Cardiac muscle cell (in vitro differentiated cells and primary cell): ENCODE measurements at regions not wholly inside any gene's neighbourhood (a gene's known extent, or its start where the extent isn't known, plus 50 kb on each side); places are given as distances from the start of the nearest gene placed in this dataset.

Source experiments
- DNase-seq, 2 donors: peaks; one replicate each; pipeline versions ENCODE4 v3.0.0 to v3.0.0-alpha.2; 2010 to 2017; ENCODE audit warnings: low read depth in 1 of 2, low spot score in 1 of 2
- H3K27ac ChIP-seq: fragments of 200-600 bp; sonication (generic); 2 replicates; pipeline ENCODE4 v1.5.1; 2016
- H3K27me3 ChIP-seq: fragments of 200-600 bp; sonication (generic); 2 replicates; pipeline ENCODE4 v1.6.0; 2016; ENCODE audit warnings: control low read depth
- H3K36me3 ChIP-seq: fragments of 200-600 bp; sonication (generic); 2 replicates; pipeline ENCODE4 v1.5.1; 2016; ENCODE audit warnings: control low read depth
- H3K4me1 ChIP-seq: fragments of 200-600 bp; sonication (generic); 2 replicates; pipeline ENCODE4 v1.8.1; 2017; ENCODE audit warnings: low read depth, mild to moderate bottlenecking, mixed run types
- H3K4me3 ChIP-seq: fragments of 200-600 bp; sonication (generic); 2 replicates; pipeline ENCODE4 v1.5.1; 2016; ENCODE audit warnings: mild to moderate bottlenecking
- H3K9me3 ChIP-seq: fragments of 200-600 bp; sonication (generic); 2 replicates; pipeline ENCODE4 v1.5.1; 2017; ENCODE audit warnings: low read depth, mild to moderate bottlenecking, control low read depth
- CTCF ChIP-seq: IDR thresholded peaks from 2 replicates; pipeline ENCODE4 v1.5.1; 2012; ENCODE audit warnings: low read depth, mild to moderate bottlenecking, low read length

- Histone ChIP-seq H3K27ac (no peak overlapping the region), H3K36me3 (no peaks in the 10 kb centered on the region), H3K4me3 (no peak overlapping the region), H3K27me3 (no peaks in the 10 kb centered on the region), H3K4me1 (peaks cover 5% of the 10 kb centered on the region), H3K9me3 (no peaks in the 10 kb centered on the region)
- DNase-seq = no peak
- TF ChIP-seq CTCF = no peak
Measured at GRCh38 chr9:136611606-136612005, 51.1 kb upstream of the EGFL7 start.

- H3K4me1 ChIP-seq = peaks cover 9% of the 10 kb centered on the region
- H3K36me3 ChIP-seq = no peaks in the 10 kb centered on the region
- H3K9me3 ChIP-seq = no peaks in the 10 kb centered on the region
- no peak for DNase-seq
- TF ChIP-seq CTCF = no peak
- no peak overlapping the region for H3K4me3 ChIP-seq
- no peaks in the 10 kb centered on the region for H3K27me3 ChIP-seq
- no peak overlapping the region for H3K27ac ChIP-seq
Measured at GRCh38 chr9:136611119-136611518, 51.6 kb upstream of the EGFL7 start.

- Histone ChIP-seq H3K9me3 (no peaks in the 10 kb centered on the region), H3K4me3 (no peak overlapping the region), H3K27ac (no peak overlapping the region), H3K4me1 (peaks cover 9% of the 10 kb centered on the region), H3K27me3 (no peaks in the 10 kb centered on the region), H3K36me3 (no peaks in the 10 kb centered on the region)
- no peak for TF ChIP-seq CTCF
- DNase-seq = no peak
Measured at GRCh38 chr9:136610426-136610825, 52.3 kb upstream of the EGFL7 start.

- no peak overlapping the region for H3K4me3 ChIP-seq
- TF ChIP-seq CTCF = no peak
- H3K9me3 ChIP-seq = no peaks in the 10 kb centered on the region
- peaks cover 10% of the 10 kb centered on the region for H3K4me1 ChIP-seq
- DNase-seq = no peak
- H3K27ac ChIP-seq = no peak overlapping the region
- no peaks in the 10 kb centered on the region for H3K27me3 ChIP-seq
- H3K36me3 ChIP-seq = no peaks in the 10 kb centered on the region
Measured at GRCh38 chr9:136609838-136610311, 52.8 kb upstream of the EGFL7 start.

- Histone ChIP-seq H3K4me3 (no peak overlapping the region), H3K36me3 (no peaks in the 10 kb centered on the region), H3K27ac (no peak overlapping the region), H3K4me1 (peaks cover 12% of the 10 kb centered on the region), H3K27me3 (no peaks in the 10 kb centered on the region), H3K9me3 (no peaks in the 10 kb centered on the region)
- no peak for TF ChIP-seq CTCF
- no peak for DNase-seq
Measured at GRCh38 chr9:136609160-136609475, 53.6 kb upstream of the EGFL7 start.
